K562 (cell line): ENCODE measurements at regions not wholly inside any gene's neighbourhood (a gene's known extent, or its start where the extent isn't known, plus 50 kb on each side); places are given as distances from the start of the nearest gene placed in this dataset.

Experiments
- ATAC-seq: fragments of 200-7000 bp; cut with Tn5 transposase; 3 replicates; pipeline ENCODE4 v1.9.1; 2020; ENCODE audit warnings: moderate library complexity
- BruUV-seq: library from RNA; stranded (reverse); fragments of 400-500 nt; replicated peaks from 2 replicates; lab custom pipeline; 2021; lab: Mats Ljungman, UMichigan
- CTCF ChIA-PET: fragments of 300-600 bp; formaldehyde crosslinking; extraction: SDS; loops from one replicate; lab custom pipeline; 2021; ENCODE audit warnings: low intra/inter-chr PET ratio; lab: Yijun Ruan, JAX
- POLR2A ChIA-PET: fragments of 300-600, 350-650 bp; sonication (Branson Sonifier 250); formaldehyde crosslinking; extraction: SDS; loops from one replicate; lab custom pipeline; 2021; ENCODE audit warnings: antibody characterized with exemption, inconsistent platforms; lab: Yijun Ruan, JAX
- DNase-seq, 4 experiments: peaks; one replicate each; pipeline versions ENCODE4 v3.0.0 to v3.0.0-alpha.2; 2011 to 2018; ENCODE audit warnings: low spot score in 3 of 4, mixed read lengths in 3 of 4; ENCODE audit errors: extremely low read depth in 1 of 4
- FAIRE-seq: peaks from 2 replicates; lab custom pipeline; 2011; peaks lifted over from hg19 to GRCh38; lab: Jason Lieb, UNC
- H2AFZ ChIP-seq: 2 replicates; pipeline ENCODE4 v1.6.0; 2011; ENCODE audit warnings: low read depth, low read length, control low read depth, inconsistent platforms
- H3K27ac ChIP-seq: fragments of 200-600 bp; 3 replicates; pipeline ENCODE4 v1.8.0; 2011; ENCODE audit warnings: low read depth, mild to moderate bottlenecking, control low read depth, inconsistent platforms, low read length, moderate library complexity, mixed read lengths; ENCODE audit errors: extremely low read depth
- H3K27me3 ChIP-seq, 2 experiments: fragments of 300-600 bp in 1 of 2; 2 replicates in 1 of 2; 3 replicates in 1 of 2; pipeline versions ENCODE4 v1.6.0 to v1.8.0; 2011; ENCODE audit warnings: inconsistent platforms in 2 of 2, low read length in 2 of 2, mild to moderate bottlenecking in 1 of 2, mixed read lengths in 1 of 2, moderate library complexity in 1 of 2; ENCODE audit not compliant: control insufficient read depth in 2 of 2, insufficient read depth in 2 of 2
- H3K36me3 ChIP-seq: fragments of 300-600 bp; 3 replicates; pipeline ENCODE4 v1.8.0; 2011; ENCODE audit warnings: mild to moderate bottlenecking, low read length, inconsistent platforms; ENCODE audit not compliant: control insufficient read depth, insufficient read depth
- H3K4me1 ChIP-seq, 2 experiments: fragments of 200-600 bp in 1 of 2; replicated peaks in 1 of 2; 2 replicates in 1 of 2; 3 replicates in 1 of 2; pipeline versions ENCODE4 v1.5.1 to v1.8.0; 2011; ENCODE audit warnings: inconsistent platforms in 2 of 2, low read length in 2 of 2, mild to moderate bottlenecking in 1 of 2, mixed read lengths in 1 of 2, moderate library complexity in 1 of 2; ENCODE audit not compliant: control insufficient read depth in 2 of 2, insufficient read depth in 2 of 2
- H3K4me2 ChIP-seq: 2 replicates; pipeline ENCODE4 v1.6.1; 2011; ENCODE audit warnings: low read length, control low read depth, inconsistent platforms, mixed read lengths; ENCODE audit not compliant: insufficient read depth
- H3K4me3 ChIP-seq: fragments of 200-600 bp; sonication (generic), shearing (Covaris generic); 2 replicates; pipeline ENCODE4 v1.5.1; 2016; ENCODE audit warnings: control low read depth, inconsistent platforms
- H3K79me2 ChIP-seq: fragments of 200-600 bp; 3 replicates; pipeline ENCODE4 v1.8.0; 2011; ENCODE audit warnings: low read length, inconsistent platforms; ENCODE audit not compliant: control insufficient read depth, insufficient read depth
- H3K9ac ChIP-seq, 2 experiments: 2 replicates each; pipeline versions ENCODE4 v1.6.0 to v1.6.1; 2011; ENCODE audit warnings: low read depth in 2 of 2, low read length in 2 of 2, control low read depth in 1 of 2, inconsistent platforms in 1 of 2, mild to moderate bottlenecking in 1 of 2, mixed read lengths in 1 of 2; ENCODE audit not compliant: insufficient read depth in 1 of 2
- H3K9me1 ChIP-seq: one replicate; pipeline ENCODE4 v1.6.0; 2011; ENCODE audit warnings: inconsistent platforms, mild to moderate bottlenecking, low read length, moderate library complexity; ENCODE audit not compliant: control insufficient read depth, insufficient read depth
- H3K9me3 ChIP-seq: replicated peaks from 2 replicates; pipeline ENCODE4 v1.5.1; 2011; ENCODE audit warnings: low read depth, low read length, inconsistent platforms; ENCODE audit not compliant: control insufficient read depth, insufficient read depth
- H4K20me1 ChIP-seq: replicated peaks from 2 replicates; pipeline ENCODE4 v1.6.1; 2011; ENCODE audit warnings: low read length, inconsistent platforms, mixed read lengths; ENCODE audit not compliant: control insufficient read depth, insufficient read depth
- FOXJ3 ChIP-seq: sonication (generic); formaldehyde crosslinking; IDR thresholded peaks from 2 replicates; pipeline ENCODE4 v1.4.0; 2020; ENCODE audit warnings: mild to moderate bottlenecking, missing genetic modification reagents
- NR2F6 ChIP-seq: fragments of 450-650 bp; formaldehyde crosslinking; IDR thresholded peaks from 2 replicates; pipeline ENCODE4 v1.4.0; 2020; ENCODE audit warnings: mild to moderate bottlenecking
- TFAM ChIP-seq: fragments of 250-450 bp; sonication (Bioruptor Pico); conservative IDR thresholded peaks from 2 replicates; pipeline ENCODE4 v1.5.0; 2021; ENCODE audit warnings: mild to moderate bottlenecking, moderate library complexity
- ZNF124 ChIP-seq: sonication (generic); formaldehyde crosslinking; IDR thresholded peaks from 2 replicates; pipeline ENCODE4 v1.8.1; 2022; ENCODE audit warnings: missing genetic modification reagents
- ZNF740 ChIP-seq, 3 experiments: fragments of 200-800 bp in 1 of 3; sonication (Bioruptor generic) in 1 of 3; sonication (generic) in 1 of 3; formaldehyde crosslinking in 1 of 3; IDR thresholded peaks; 2 replicates each; pipeline versions ENCODE4 v1.6.1 to v1.8.0; 2016 to 2022; ENCODE audit warnings: mild to moderate bottlenecking in 2 of 3, missing compliant biosample characterization in 2 of 3, missing genetic modification characterization in 2 of 3, missing genetic modification reagents in 1 of 3
- WGBS: fragments of 100-300 bp; shearing (Covaris generic); methylation state at CpG from one replicate; pipeline ENCODE4 v1.1.6; 2016; ENCODE audit warnings: low coverage, mixed read lengths; ENCODE audit not compliant: insufficient coverage; ENCODE audit errors: missing lambda C conversion rate; 5-methylcytosine and 5-hydroxymethylcytosine counted together
- in situ Hi-C: fragments of 300-500 bp; cut with MboI; formaldehyde crosslinking; loops from 4 replicates; pipeline ENCODE4 v1.15.0; 2018; ENCODE audit warnings: inconsistent platforms, mixed read lengths
- intact Hi-C: fragments of 100-400 bp; cut with micrococcal nuclease; formaldehyde crosslinking; loops from 2 replicates; pipeline ENCODE4 v1.14.2; 2022

- intact Hi-C loops, result no loop called here
- H3K9me3 ChIP-seq, result no peaks in the 10 kb centered on the region
- no peaks in the 10 kb centered on the region for H3K27me3 ChIP-seq
- H2AFZ ChIP-seq, result no peak overlapping the region
- FAIRE-seq, result no peak
- no peak overlapping the region for H3K4me2 ChIP-seq
- H3K36me3 ChIP-seq, result no peaks in the 10 kb centered on the region
- no TSS peak for BruUV-seq
- no peak for ATAC-seq
- no peak overlapping the region for H3K9ac ChIP-seq
- H3K9me1 ChIP-seq, result no peaks in the 10 kb centered on the region
- no peaks in the 10 kb centered on the region for H4K20me1 ChIP-seq
- POLR2A ChIA-PET, result no interaction called here
- H3K4me3 ChIP-seq, result no peak overlapping the region
- H3K4me1 ChIP-seq, result no peaks in the 10 kb centered on the region
- H3K79me2 ChIP-seq, result no peaks in the 10 kb centered on the region
- CTCF ChIA-PET, result no interaction called here
- 9% methylated on average over 2 of the region's 2 CpGs for WGBS
- TF ChIP-seq FOXJ3 (CRISPR knock-in tag), result no peak
- no peak for TF ChIP-seq TFAM (CRISPR knock-in tag)
- TF ChIP-seq ZNF740 (CRISPR knock-in tag; IDR thresholded peaks at IDR 0.05), result no peak
- no peak for TF ChIP-seq ZNF740 (tag; IDR thresholded peaks at IDR 0.05)
- no peak for TF ChIP-seq ZNF124
- TF ChIP-seq NR2F6 (CRISPR knock-in tag), result no peak
- in situ Hi-C loops, result no loop called here
- no peak for DNase-seq
- H3K27ac ChIP-seq, result no peak overlapping the region
Measured at GRCh38 chr1:60564916-60565750, 491.6 kb upstream of the C1orf87 start.
